ENCODE measurements at regions not wholly inside any gene's neighbourhood (a gene's known extent, or its start where the extent isn't known, plus 50 kb on each side); places are given as distances from the start of the nearest gene placed in this dataset.
"Not testable (repeated sequence)": the region's sequence is repeated elsewhere in the genome, so short reads cannot be mapped to it uniquely, and the experiment has no call there.

GRCh38 chr13:66237411-66238062 lies 992.6 kb downstream of the PCDH9 start:
- DNase-seq (ENCODE audit: low spot score) = no peak

DNA sequence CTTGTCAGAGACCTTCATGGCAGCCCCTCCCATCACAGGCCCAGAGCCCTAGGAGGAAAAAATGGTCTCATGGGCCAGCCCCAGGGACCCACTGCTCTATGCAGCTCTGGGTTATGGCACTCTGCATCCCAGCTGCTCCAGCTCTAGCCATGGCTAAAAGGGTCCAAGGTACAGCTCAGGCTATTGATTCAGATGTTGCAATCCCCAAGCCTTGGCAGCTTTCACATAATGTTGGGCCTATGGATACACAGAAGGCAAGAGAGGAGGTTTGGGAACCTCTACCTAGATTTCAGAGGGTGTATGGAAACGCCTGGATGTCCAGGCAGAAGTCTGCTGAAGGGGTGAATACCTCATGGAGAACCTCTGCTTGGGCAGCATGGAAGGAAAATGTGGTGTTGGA lies 996.0 kb downstream of the PCDH9 start:
- no peak for DNase-seq (ENCODE audit: low spot score)

GRCh38 chr13:66231958-66232357 lies 998.2 kb downstream of the PCDH9 start:
- not testable (repeated sequence) for DNase-seq (ENCODE audit: low spot score)

DNA sequence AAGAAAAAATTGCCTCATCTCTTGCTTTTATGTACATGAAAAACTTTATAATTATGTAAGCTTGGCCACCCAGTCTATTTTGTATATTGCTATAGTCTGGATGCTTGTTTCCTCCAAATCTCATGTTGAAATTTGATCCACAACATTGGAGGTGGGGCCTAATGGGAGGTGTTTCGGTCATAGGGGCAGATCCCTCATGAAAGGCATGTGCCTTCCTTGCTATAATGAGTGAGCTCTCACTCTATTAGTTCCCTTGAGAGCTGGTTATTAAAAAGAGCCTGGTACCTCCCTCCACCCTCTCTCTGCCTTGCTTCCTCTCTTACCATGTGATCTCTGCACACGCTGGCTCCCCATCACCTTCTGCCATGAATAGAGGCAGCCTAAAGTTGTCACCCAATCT lies 1005.1 kb downstream of the PCDH9 start:
- DNase-seq (ENCODE audit: low spot score) = no peak

DNA sequence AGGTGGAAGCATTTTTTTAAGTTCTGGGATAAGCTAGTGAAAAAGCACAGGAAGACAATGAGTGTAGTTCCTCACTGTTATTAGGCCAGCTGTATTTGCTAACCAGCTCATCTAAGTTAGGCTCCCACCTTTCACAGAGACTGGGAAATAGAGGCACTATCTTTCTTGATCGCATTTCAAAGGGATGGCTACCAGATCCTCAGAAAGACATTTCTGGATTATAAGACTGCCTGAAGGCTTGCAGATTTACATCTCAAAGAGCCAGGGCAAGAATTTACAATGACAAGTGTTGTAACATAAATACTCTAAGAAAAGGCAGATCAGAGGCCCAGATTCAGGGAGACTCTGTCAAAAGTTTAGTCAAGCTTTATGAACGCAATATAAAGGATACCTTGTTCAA lies 1005.5 kb downstream of the PCDH9 start:
- no peak for DNase-seq (ENCODE audit: low spot score)

GRCh38 chr13:66222926-66223325 lies 1007.2 kb downstream of the PCDH9 start:
- no peak for DNase-seq (ENCODE audit: low spot score)

- no peak for DNase-seq (ENCODE audit: low spot score)
Measured at GRCh38 chr13:66222127-66222526, 1008.0 kb downstream of the PCDH9 start.

GRCh38 chr13:66219506-66219905 lies 1010.6 kb downstream of the PCDH9 start:
- no peak for DNase-seq (ENCODE audit: low spot score)

GRCh38 chr13:66218583-66218982 lies 1011.6 kb downstream of the PCDH9 start:
- peak; percentile 63 for DNase-seq (ENCODE audit: low spot score)

DNA sequence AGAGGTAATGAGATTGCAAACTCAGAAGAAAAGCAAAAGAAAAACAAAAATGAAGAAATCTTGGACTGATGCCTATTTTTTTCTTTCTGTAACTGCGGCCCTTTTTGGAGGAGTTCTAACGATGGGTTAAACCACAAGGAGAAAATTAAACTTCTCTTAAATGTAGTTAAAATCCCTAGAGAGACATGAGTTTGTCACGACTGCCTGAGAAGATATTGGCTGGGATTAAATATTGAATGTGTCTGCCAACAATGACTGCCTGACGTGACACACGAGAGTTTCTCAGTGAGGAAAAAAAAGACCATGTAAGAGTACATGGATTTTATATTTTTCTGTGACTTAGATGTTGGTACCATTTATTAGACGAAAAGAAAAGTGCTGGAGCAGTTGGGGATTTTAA lies 1013.4 kb downstream of the PCDH9 start:
- DNase-seq (ENCODE audit: low spot score) = no peak

- DNase-seq (ENCODE audit: low spot score) = no peak
Measured at GRCh38 chr13:66214467-66214866, 1015.7 kb downstream of the PCDH9 start.

DNA sequence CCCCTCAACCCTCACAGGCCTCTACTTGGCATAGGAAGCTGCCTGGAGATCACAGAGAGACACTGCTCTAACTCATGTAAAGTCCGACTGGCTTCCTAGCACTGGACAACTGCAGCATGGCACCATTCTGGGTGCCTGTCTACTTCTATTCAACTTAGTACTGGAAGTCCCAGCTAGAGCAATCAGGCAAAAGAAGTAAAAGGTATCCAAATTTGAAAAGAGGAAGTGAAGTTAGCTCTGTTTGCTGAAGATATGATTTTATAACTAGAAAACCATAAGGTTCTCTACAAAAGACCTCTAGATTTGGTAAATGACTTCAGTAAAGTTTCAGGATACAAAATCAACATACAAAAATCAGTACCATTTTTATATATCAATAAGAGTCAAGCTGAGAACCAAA lies 1017.6 kb downstream of the PCDH9 start:
- no peak for DNase-seq (ENCODE audit: low spot score)

DNA sequence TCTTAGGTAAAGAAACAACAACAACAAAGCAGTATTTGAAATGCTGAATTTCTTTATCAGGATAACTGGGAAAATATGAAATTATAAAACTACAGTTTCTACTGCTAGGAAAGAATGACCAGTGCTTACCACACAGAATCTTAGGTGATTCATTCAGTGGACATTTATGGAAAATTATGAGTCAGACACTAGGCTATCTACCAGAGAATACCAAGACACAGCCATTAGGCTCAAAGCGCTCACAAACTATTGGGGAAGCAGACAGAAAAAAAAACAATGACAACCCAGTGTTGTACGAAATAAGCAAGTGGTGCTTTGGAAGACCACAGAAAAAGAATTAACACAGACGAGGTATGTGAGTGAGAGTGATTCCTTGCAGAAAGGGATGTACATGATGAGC lies 1019.5 kb downstream of the PCDH9 start:
- DNase-seq (ENCODE audit: low spot score) = no peak

DNA sequence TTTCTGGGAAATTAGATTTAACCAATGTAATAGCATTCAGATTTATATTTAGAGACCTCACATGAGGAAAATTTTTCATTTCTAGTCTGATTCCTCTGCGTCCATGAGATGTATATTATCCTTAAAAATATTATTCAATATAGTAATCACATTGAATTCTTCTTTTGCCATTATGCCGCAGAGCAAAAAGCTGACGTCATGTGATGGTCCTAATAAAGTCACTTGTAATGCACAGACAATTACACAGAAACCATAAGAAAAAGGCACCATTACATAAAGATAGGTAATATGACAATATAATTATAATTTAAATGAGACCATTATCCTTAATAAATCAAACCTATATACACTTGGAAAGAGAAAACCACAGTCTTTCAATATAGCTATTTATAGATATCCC lies 1021.5 kb downstream of the PCDH9 start:
- DNase-seq (ENCODE audit: low spot score) = no peak

GRCh38 chr13:66207610-66208009 lies 1022.5 kb downstream of the PCDH9 start:
- no peak for DNase-seq (ENCODE audit: low spot score)

- DNase-seq (ENCODE audit: low spot score) = peak; percentile 54
Measured at GRCh38 chr13:66205807-66206206, 1024.3 kb downstream of the PCDH9 start.

DNA sequence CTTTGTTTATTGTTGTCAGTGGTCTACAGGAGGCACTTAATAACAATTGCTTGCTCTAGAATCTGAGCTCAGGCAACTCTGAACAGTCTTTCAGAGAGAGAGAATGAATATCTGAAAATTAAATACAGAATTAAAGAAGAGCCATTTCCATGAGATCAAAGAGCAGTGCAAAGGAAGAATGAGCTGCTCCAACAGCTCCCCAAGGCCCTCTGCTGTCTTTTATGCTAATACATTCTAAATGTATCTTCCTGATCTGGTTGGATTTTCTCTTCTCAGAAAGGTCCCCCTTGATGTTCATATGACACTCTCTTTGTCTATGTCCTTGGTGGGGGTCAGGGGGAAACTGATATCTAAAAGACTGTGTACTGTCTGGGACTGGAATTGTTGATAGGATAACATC lies 1029.6 kb downstream of the PCDH9 start:
- DNase-seq (ENCODE audit: low spot score) = no peak

DNA sequence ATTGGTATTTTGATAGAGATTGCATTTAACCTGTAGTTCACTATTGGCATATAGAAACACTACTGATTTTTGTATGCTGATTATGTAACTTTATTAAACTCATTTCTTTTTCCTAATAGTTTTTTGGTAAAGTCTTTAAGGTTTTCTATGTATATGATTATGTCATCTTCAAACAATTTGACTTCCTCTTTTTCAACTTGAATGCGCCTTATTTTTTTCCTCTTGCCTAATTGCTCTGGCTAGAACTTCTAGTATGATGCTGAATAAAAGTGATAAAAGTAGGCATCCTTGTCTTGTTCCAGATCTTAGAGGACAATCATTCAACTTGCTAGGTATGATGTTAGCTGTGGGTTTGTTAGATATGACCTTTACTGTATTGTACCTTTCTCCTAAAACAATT lies 1034.9 kb downstream of the PCDH9 start:
- DNase-seq (ENCODE audit: low spot score) = no peak

DNA sequence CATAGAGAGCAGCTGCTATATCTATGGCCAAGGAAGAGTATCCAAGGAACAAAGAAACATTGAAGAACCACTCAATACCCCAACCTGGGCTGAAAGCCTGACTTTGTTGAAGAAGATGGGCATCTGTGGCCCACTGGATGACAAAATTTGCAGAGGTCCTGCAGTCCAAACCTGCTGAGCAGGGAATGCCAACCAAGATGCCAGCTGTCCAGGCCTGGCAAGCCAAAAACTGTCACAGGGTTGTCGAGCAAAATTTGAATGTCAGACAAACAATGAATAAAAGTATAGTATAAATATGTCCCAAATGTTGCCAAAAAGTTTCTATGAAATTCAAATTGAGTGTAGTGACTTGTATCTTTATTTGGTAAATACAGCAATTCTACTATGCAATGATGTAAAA lies 1040.2 kb downstream of the PCDH9 start:
- no peak for DNase-seq (ENCODE audit: low spot score)

- DNase-seq (ENCODE audit: low spot score) = no peak
Measured at GRCh38 chr13:66180836-66181235, 1049.3 kb downstream of the PCDH9 start.

GRCh38 chr13:66171920-66172319 lies 1058.2 kb downstream of the PCDH9 start:
- no peak for DNase-seq (ENCODE audit: low spot score)

GRCh38 chr13:66162470-66162869 lies 1067.7 kb downstream of the PCDH9 start:
- no peak for DNase-seq (ENCODE audit: low spot score)

- DNase-seq (ENCODE audit: low spot score) = peak; percentile 6
Measured at GRCh38 chr13:66159511-66159910, 1070.6 kb downstream of the PCDH9 start.

- DNase-seq (ENCODE audit: low spot score) = no peak
Measured at GRCh38 chr13:66154976-66155375, 1075.2 kb downstream of the PCDH9 start.

Measured in SK-N-DZ (cell line).